ENCODE measurements at regions not wholly inside any gene's neighbourhood (a gene's known extent, or its start where the extent isn't known, plus 50 kb on each side); places are given as distances from the start of the nearest gene placed in this dataset.

GRCh38 chr10:130357226-130357625 is 221.0 kb downstream of the GLRX3 start:
- Histone ChIP-seq H3K4me3 (ENCODE audit: low read depth, low read length, poor library complexity, severe bottlenecking) (no peak overlapping the region), H3K36me3 (ENCODE audit: insufficient read depth, low read length) (no peaks in the 10 kb centered on the region), H3K4me1 (ENCODE audit: insufficient read depth, low read length, poor library complexity, severe bottlenecking) (no peaks in the 10 kb centered on the region), H3K79me2 (ENCODE audit: insufficient read depth, low read depth, low read length) (no peaks in the 10 kb centered on the region), H3K9me3 (ENCODE audit: low read length) (no peaks in the 10 kb centered on the region), H3K4me2 (ENCODE audit: low read length) (no peak overlapping the region), H4K20me1 (ENCODE audit: insufficient read depth, low read length) (no peaks in the 10 kb centered on the region), H2AFZ (ENCODE audit: low read length) (no peak overlapping the region), H3K9me2 (ENCODE audit: insufficient read depth, low read length) (no peaks in the 10 kb centered on the region), H3K27ac (ENCODE audit: low read depth, low read length, poor library complexity, severe bottlenecking) (no peak overlapping the region)
- ChIA-PET POLR2A (interaction anchor here (0.6 to 0.7 kb wide), 3 partner anchors 8 to 513 kb away, joined by 3 to 6 read pairs (median 4); no protein-coding TSS in a partner anchor), CTCF (ENCODE audit: unreplicated experiment) (no interaction called here)
- DNase-seq (ENCODE audit: low spot score), result no peak
- BruUV-seq (replicated peaks), result no TSS peak
- intact Hi-C loops (cut with micrococcal nuclease; ENCODE audit: unreplicated experiment), result no loop called here
- TF ChIP-seq, protein P1, sequence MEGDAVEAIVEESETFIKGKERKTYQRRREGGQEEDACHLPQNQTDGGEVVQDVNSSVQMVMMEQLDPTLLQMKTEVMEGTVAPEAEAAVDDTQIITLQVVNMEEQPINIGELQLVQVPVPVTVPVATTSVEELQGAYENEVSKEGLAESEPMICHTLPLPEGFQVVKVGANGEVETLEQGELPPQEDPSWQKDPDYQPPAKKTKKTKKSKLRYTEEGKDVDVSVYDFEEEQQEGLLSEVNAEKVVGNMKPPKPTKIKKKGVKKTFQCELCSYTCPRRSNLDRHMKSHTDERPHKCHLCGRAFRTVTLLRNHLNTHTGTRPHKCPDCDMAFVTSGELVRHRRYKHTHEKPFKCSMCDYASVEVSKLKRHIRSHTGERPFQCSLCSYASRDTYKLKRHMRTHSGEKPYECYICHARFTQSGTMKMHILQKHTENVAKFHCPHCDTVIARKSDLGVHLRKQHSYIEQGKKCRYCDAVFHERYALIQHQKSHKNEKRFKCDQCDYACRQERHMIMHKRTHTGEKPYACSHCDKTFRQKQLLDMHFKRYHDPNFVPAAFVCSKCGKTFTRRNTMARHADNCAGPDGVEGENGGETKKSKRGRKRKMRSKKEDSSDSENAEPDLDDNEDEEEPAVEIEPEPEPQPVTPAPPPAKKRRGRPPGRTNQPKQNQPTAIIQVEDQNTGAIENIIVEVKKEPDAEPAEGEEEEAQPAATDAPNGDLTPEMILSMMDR (conservative IDR thresholded peaks at IDR 0.05; ENCODE audit: low read length), result no peak
- no peak for TF ChIP-seq EZH2phosphoT487 (IDR thresholded peaks at IDR 0.05; ENCODE audit: borderline replicate concordance, low read depth, low read length)

DNA sequence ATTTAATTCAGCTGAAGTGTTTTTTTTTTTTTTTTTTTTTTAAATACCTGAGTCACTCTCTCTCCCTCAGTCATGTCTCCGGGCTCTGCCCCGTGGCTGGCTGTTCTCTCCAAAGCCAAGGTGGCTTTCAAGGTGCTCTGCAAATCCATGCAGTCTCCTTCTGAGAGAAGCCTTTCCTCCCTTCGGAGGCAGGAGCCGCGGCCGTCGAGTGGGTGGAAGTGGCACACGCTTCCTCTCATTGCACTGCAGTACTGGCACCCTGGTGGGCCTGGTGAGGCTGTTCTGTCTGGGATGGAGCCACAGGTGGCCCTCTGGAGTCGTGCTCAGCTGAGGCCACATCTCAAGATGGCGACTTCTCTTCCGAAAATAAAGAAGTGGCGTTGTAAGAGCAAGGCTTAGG is 221.8 kb downstream of the GLRX3 start:
- Histone ChIP-seq H3K79me2 (ENCODE audit: insufficient read depth, low read depth, low read length) (no peaks in the 10 kb centered on the region), H3K4me1 (ENCODE audit: insufficient read depth, low read length, poor library complexity, severe bottlenecking) (no peaks in the 10 kb centered on the region), H4K20me1 (ENCODE audit: insufficient read depth, low read length) (no peaks in the 10 kb centered on the region), H2AFZ (ENCODE audit: low read length) (no peak overlapping the region), H3K9me2 (ENCODE audit: insufficient read depth, low read length) (no peaks in the 10 kb centered on the region), H3K4me2 (ENCODE audit: low read length) (no peak overlapping the region), H3K4me3 (ENCODE audit: low read depth, low read length, poor library complexity, severe bottlenecking) (no peak overlapping the region), H3K36me3 (ENCODE audit: insufficient read depth, low read length) (no peaks in the 10 kb centered on the region), H3K27ac (ENCODE audit: low read depth, low read length, poor library complexity, severe bottlenecking) (no peak overlapping the region), H3K9me3 (ENCODE audit: low read length) (no peaks in the 10 kb centered on the region)
- DNase-seq (ENCODE audit: low spot score), result no peak
- ChIA-PET POLR2A (interaction anchor here (0.6 to 0.7 kb wide), 3 partner anchors 9 to 513 kb away, joined by 3 to 6 read pairs (median 4); no protein-coding TSS in a partner anchor), CTCF (ENCODE audit: unreplicated experiment) (no interaction called here)
- intact Hi-C loops (cut with micrococcal nuclease; ENCODE audit: unreplicated experiment), result no loop called here
- TF ChIP-seq EZH2phosphoT487 (IDR thresholded peaks at IDR 0.05; ENCODE audit: borderline replicate concordance, low read depth, low read length), result no peak
- TF ChIP-seq, protein P1 (conservative IDR thresholded peaks at IDR 0.05; ENCODE audit: low read length), result no peak
- BruUV-seq (replicated peaks), result no TSS peak

- DNase-seq (ENCODE audit: low spot score), result no peak
- H3K36me3 ChIP-seq (ENCODE audit: insufficient read depth, low read length), result no peaks in the 10 kb centered on the region
- H3K27ac ChIP-seq (ENCODE audit: low read depth, low read length, poor library complexity, severe bottlenecking), result no peak overlapping the region
- no peaks in the 10 kb centered on the region for H3K9me2 ChIP-seq (ENCODE audit: insufficient read depth, low read length)
- intact Hi-C loops (cut with micrococcal nuclease; ENCODE audit: unreplicated experiment), result no loop called here
- no peak overlapping the region for H3K4me3 ChIP-seq (ENCODE audit: low read depth, low read length, poor library complexity, severe bottlenecking)
- CTCF ChIA-PET (ENCODE audit: unreplicated experiment), result no interaction called here
- POLR2A ChIA-PET, result no interaction called here
- H3K4me2 ChIP-seq (ENCODE audit: low read length), result no peak overlapping the region
- no peaks in the 10 kb centered on the region for H3K79me2 ChIP-seq (ENCODE audit: insufficient read depth, low read depth, low read length)
- no peak overlapping the region for H2AFZ ChIP-seq (ENCODE audit: low read length)
- no peaks in the 10 kb centered on the region for H4K20me1 ChIP-seq (ENCODE audit: insufficient read depth, low read length)
- no peaks in the 10 kb centered on the region for H3K9me3 ChIP-seq (ENCODE audit: low read length)
- no TSS peak for BruUV-seq (replicated peaks)
- H3K4me1 ChIP-seq (ENCODE audit: insufficient read depth, low read length, poor library complexity, severe bottlenecking), result no peaks in the 10 kb centered on the region
- TF ChIP-seq EZH2phosphoT487 (IDR thresholded peaks at IDR 0.05; ENCODE audit: borderline replicate concordance, low read depth, low read length), result no peak
- TF ChIP-seq, protein P1 (conservative IDR thresholded peaks at IDR 0.05; ENCODE audit: low read length), result no peak
These were observed 222.9 kb downstream of the GLRX3 start for GRCh38 chr10:130358981-130359650.
